ENCODE measurements at regions not wholly inside any gene's neighbourhood (a gene's known extent, or its start where the extent isn't known, plus 50 kb on each side); places are given as distances from the start of the nearest gene placed in this dataset.

GRCh38 chr3:124410471-124410870 is 319.8 kb upstream of the UMPS start:
- TF ChIP-seq CTCF (IDR thresholded peaks at IDR 0.05; ENCODE audit: low read length) (no peak), EZH2 (optimal IDR thresholded peaks at IDR 0.05; ENCODE audit: low read depth, low read length) (no peak), EZH2phosphoT487 (IDR thresholded peaks at IDR 0.05; ENCODE audit: low read length) (no peak)
